ENCODE measurements at regions not wholly inside any gene's neighbourhood (a gene's known extent, or its start where the extent isn't known, plus 50 kb on each side); places are given as distances from the start of the nearest gene placed in this dataset.

DNA sequence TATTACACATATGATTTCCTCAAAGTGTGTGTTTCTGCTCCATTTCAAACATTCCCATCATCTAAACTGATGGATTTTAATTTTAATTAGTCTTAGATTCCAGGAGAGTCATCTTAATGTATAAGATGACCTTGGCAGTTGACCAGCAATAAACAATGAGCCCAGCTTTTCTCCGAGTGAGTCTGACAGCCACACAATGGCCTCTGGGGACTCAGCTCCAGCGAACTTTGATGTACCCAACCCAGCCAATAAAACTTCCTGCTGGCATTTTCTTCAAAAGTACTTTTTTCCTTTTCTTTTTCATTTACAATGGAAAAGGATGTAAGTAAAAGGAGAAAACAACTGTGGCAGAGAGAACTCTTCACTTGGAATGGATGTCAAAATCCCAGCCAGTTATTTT lies 139.1 kb upstream of the CTBP2 start:
- intact Hi-C loops (cut with micrococcal nuclease; ENCODE audit: unreplicated experiment): no loop called here
- ATAC-seq: no peak
- no peak overlapping the region for H3K27ac ChIP-seq (ENCODE audit: control insufficient read depth, insufficient read depth)
- SMC1A ChIA-PET (ENCODE audit: uncharacterized antibody, unreplicated experiment): no interaction called here
- no peaks in the 10 kb centered on the region for H3K27me3 ChIP-seq (replicated peaks in 1 of 2; ENCODE audit: control insufficient read depth in 2 of 2, insufficient read depth in 2 of 2, low read length in 1 of 2)
- no peaks in the 10 kb centered on the region for H4K20me1 ChIP-seq (ENCODE audit: control insufficient read depth, insufficient read depth)
- no peaks in the 10 kb centered on the region for H3K4me1 ChIP-seq (ENCODE audit: control insufficient read depth, insufficient read depth, low read length)
- H3K79me2 ChIP-seq (ENCODE audit: control insufficient read depth, insufficient read depth, low read length): no peaks in the 10 kb centered on the region
- H2AFZ ChIP-seq (ENCODE audit: control insufficient read depth, low read depth, low read length): no peak overlapping the region
- no peak overlapping the region for H3K4me3 ChIP-seq
- 25% methylated on average over 2 of the region's 2 CpGs for WGBS (ENCODE audit: insufficient coverage, insufficient replicate concordance, low lambda C conversion rate, missing lambda C conversion rate)
- in situ Hi-C loops (cut with MboI): no loop called here
- no peaks in the 10 kb centered on the region for H3K9me3 ChIP-seq (replicated peaks; ENCODE audit: control insufficient read depth, insufficient read depth, low read length)
- RAD21 ChIA-PET (ENCODE audit: unreplicated experiment): no interaction called here
- CTCF ChIA-PET: no interaction called here
- no peak overlapping the region for H3K4me2 ChIP-seq (ENCODE audit: control insufficient read depth, insufficient read depth)
- POLR2A ChIA-PET: no interaction called here
- TF ChIP-seq NRF1 (conservative IDR thresholded peaks at IDR 0.05; ENCODE audit: low read depth, low read length): no peak
- no peak for TF ChIP-seq PML (IDR thresholded peaks at IDR 0.05; ENCODE audit: low read length)
- TF ChIP-seq, protein P1, sequence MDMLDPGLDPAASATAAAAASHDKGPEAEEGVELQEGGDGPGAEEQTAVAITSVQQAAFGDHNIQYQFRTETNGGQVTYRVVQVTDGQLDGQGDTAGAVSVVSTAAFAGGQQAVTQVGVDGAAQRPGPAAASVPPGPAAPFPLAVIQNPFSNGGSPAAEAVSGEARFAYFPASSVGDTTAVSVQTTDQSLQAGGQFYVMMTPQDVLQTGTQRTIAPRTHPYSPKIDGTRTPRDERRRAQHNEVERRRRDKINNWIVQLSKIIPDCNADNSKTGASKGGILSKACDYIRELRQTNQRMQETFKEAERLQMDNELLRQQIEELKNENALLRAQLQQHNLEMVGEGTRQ (IDR thresholded peaks at IDR 0.05; ENCODE audit: borderline replicate concordance, low read depth, low read length): no peak
- no peak for TF ChIP-seq MTA3 (IDR thresholded peaks at IDR 0.05; ENCODE audit: borderline replicate concordance, low read length)
- no peak for TF ChIP-seq ZNF384 (IDR thresholded peaks at IDR 0.05; ENCODE audit: borderline replicate concordance, low read depth, low read length)
- TF ChIP-seq, protein P2, sequence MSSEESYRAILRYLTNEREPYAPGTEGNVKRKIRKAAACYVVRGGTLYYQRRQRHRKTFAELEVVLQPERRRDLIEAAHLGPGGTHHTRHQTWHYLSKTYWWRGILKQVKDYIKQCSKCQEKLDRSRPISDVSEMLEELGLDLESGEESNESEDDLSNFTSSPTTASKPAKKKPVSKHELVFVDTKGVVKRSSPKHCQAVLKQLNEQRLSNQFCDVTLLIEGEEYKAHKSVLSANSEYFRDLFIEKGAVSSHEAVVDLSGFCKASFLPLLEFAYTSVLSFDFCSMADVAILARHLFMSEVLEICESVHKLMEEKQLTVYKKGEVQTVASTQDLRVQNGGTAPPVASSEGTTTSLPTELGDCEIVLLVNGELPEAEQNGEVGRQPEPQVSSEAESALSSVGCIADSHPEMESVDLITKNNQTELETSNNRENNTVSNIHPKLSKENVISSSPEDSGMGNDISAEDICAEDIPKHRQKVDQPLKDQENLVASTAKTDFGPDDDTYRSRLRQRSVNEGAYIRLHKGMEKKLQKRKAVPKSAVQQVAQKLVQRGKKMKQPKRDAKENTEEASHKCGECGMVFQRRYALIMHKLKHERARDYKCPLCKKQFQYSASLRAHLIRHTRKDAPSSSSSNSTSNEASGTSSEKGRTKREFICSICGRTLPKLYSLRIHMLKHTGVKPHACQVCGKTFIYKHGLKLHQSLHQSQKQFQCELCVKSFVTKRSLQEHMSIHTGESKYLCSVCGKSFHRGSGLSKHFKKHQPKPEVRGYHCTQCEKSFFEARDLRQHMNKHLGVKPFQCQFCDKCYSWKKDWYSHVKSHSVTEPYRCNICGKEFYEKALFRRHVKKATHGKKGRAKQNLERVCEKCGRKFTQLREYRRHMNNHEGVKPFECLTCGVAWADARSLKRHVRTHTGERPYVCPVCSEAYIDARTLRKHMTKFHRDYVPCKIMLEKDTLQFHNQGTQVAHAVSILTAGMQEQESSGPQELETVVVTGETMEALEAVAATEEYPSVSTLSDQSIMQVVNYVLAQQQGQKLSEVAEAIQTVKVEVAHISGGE (CRISPR knock-in tag; IDR thresholded peaks at IDR 0.05): no peak
- TF ChIP-seq CEBPB (IDR thresholded peaks at IDR 0.05; ENCODE audit: borderline replicate concordance in 1 of 2, low read depth in 2 of 2, low read length in 2 of 2): no peak
- TF ChIP-seq, protein P3, sequence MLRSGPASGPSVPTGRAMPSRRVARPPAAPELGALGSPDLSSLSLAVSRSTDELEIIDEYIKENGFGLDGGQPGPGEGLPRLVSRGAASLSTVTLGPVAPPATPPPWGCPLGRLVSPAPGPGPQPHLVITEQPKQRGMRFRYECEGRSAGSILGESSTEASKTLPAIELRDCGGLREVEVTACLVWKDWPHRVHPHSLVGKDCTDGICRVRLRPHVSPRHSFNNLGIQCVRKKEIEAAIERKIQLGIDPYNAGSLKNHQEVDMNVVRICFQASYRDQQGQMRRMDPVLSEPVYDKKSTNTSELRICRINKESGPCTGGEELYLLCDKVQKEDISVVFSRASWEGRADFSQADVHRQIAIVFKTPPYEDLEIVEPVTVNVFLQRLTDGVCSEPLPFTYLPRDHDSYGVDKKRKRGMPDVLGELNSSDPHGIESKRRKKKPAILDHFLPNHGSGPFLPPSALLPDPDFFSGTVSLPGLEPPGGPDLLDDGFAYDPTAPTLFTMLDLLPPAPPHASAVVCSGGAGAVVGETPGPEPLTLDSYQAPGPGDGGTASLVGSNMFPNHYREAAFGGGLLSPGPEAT (IDR thresholded peaks at IDR 0.05; ENCODE audit: low read depth): no peak
- TF ChIP-seq EED (IDR thresholded peaks at IDR 0.05; ENCODE audit: low read depth): no peak
- TF ChIP-seq POLR2AphosphoS2 (IDR thresholded peaks at IDR 0.05; ENCODE audit: low read depth, low read length): no peak
- TF ChIP-seq WRNIP1 (IDR thresholded peaks at IDR 0.05; ENCODE audit: borderline replicate concordance, low read depth, low read length): no peak
- no TSS peak for BruUV-seq (replicated peaks)
- no peak for FAIRE-seq
- DNase-seq (ENCODE audit: low read depth, low spot score): no peak
- no peaks in the 10 kb centered on the region for H3K36me3 ChIP-seq (ENCODE audit: control insufficient read depth in 2 of 2, insufficient read depth in 2 of 2, low read length in 1 of 2)
- no peak overlapping the region for H3K9ac ChIP-seq (ENCODE audit: control insufficient read depth, insufficient read depth, low read length)
